ENCODE measurements at regions not wholly inside any gene's neighbourhood (a gene's known extent, or its start where the extent isn't known, plus 50 kb on each side); places are given as distances from the start of the nearest gene placed in this dataset.

DNA sequence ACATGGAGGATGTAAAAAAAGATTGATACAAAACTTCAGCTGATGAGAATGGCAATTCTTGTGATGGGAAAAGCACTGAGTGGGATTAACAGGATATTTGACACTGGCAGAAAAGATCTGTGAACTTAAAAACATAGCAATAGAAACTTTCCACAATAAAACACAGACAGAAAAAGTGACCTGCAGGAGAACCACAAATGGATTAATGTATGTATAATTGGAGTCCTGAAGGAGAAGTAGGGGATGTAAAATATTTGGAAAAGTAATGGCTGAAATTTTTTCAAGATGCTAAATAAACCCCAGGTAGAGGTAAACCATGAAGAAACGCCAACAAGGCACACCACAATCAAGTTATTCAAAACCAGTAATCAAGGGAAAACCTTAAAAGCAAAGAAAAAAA is 130.8 kb upstream of the C14orf180 start:
- TF ChIP-seq FOXP2 (optimal IDR thresholded peaks at IDR 0.05; ENCODE audit: borderline replicate concordance, extremely low read depth, extremely low read length, insufficient read depth) (no peak), SIN3A (IDR thresholded peaks at IDR 0.05; ENCODE audit: borderline replicate concordance, insufficient read depth, low read length) (no peak), TAF1 (IDR thresholded peaks at IDR 0.05; ENCODE audit: borderline replicate concordance, insufficient read depth, low read length) (no peak), POLR2AphosphoS5 (IDR thresholded peaks at IDR 0.05; ENCODE audit: low read depth, low read length) (no peak)
- TF ChIP-seq, protein P1, sequence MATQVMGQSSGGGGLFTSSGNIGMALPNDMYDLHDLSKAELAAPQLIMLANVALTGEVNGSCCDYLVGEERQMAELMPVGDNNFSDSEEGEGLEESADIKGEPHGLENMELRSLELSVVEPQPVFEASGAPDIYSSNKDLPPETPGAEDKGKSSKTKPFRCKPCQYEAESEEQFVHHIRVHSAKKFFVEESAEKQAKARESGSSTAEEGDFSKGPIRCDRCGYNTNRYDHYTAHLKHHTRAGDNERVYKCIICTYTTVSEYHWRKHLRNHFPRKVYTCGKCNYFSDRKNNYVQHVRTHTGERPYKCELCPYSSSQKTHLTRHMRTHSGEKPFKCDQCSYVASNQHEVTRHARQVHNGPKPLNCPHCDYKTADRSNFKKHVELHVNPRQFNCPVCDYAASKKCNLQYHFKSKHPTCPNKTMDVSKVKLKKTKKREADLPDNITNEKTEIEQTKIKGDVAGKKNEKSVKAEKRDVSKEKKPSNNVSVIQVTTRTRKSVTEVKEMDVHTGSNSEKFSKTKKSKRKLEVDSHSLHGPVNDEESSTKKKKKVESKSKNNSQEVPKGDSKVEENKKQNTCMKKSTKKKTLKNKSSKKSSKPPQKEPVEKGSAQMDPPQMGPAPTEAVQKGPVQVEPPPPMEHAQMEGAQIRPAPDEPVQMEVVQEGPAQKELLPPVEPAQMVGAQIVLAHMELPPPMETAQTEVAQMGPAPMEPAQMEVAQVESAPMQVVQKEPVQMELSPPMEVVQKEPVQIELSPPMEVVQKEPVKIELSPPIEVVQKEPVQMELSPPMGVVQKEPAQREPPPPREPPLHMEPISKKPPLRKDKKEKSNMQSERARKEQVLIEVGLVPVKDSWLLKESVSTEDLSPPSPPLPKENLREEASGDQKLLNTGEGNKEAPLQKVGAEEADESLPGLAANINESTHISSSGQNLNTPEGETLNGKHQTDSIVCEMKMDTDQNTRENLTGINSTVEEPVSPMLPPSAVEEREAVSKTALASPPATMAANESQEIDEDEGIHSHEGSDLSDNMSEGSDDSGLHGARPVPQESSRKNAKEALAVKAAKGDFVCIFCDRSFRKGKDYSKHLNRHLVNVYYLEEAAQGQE (IDR thresholded peaks at IDR 0.05; ENCODE audit: insufficient read depth in 1 of 2, low read depth in 2 of 2, low read length in 2 of 2), result no peak

DNA sequence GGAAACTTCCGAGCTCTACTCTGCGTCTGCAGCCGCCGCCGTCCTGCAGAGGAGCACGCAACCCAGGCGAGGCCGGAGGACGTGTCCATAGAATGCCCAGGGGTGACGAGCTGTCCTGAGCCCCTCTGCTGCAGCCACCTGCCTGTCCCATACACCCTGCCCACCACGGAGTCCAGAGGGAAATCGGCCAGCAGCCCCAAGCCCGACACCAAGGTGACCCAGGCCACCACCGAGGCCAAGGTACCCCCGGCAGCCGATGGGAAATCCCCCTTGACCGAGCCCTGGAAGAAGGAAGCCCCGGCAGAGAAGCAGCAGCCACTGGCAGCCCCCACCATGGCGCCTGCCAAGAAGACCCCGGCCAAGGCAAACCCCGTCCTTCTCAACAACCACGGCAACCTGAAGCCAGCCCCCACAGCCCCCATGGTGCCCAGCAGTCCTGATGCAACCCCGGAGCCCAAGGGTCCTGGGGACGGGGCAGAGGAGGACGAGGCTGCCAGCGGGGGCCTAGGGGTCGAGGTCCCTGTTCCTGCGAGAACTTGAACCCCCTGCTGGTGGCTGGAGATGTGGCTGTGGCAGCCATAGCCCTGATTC is 128.7 kb upstream of the C14orf180 start:
- TF ChIP-seq FOXP2 (optimal IDR thresholded peaks at IDR 0.05; ENCODE audit: borderline replicate concordance, extremely low read depth, extremely low read length, insufficient read depth), result no peak
- no peak for TF ChIP-seq TAF1 (IDR thresholded peaks at IDR 0.05; ENCODE audit: borderline replicate concordance, insufficient read depth, low read length)
- TF ChIP-seq SIN3A (IDR thresholded peaks at IDR 0.05; ENCODE audit: borderline replicate concordance, insufficient read depth, low read length), result no peak
- TF ChIP-seq, protein P1 (IDR thresholded peaks at IDR 0.05; ENCODE audit: insufficient read depth in 1 of 2, low read depth in 2 of 2, low read length in 2 of 2), result no peak

DNA sequence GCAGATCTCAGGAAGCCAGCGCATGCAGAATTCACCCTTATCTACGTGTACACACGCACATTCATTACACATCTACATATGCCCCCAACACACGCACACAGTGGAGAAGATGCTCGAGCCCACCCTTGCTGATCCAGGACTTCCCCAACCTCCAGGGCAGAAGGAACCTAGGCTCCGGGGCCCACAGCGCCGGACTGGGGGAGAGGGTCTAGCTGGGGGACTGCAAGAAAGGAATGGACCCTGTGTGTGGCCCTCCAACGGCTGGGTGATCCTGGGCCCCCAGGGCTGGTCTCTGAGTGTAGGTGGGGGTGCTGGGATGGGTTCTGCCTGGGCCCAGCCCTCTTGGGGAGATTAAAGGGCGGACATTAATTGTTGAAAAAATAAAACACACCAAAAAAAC is 128.1 kb upstream of the C14orf180 start:
- TF ChIP-seq TAF1 (IDR thresholded peaks at IDR 0.05; ENCODE audit: borderline replicate concordance, insufficient read depth, low read length) (no peak), SIN3A (IDR thresholded peaks at IDR 0.05; ENCODE audit: borderline replicate concordance, insufficient read depth, low read length) (no peak), POLR2AphosphoS5 (IDR thresholded peaks at IDR 0.05; ENCODE audit: low read depth, low read length) (no peak), FOXP2 (optimal IDR thresholded peaks at IDR 0.05; ENCODE audit: borderline replicate concordance, extremely low read depth, extremely low read length, insufficient read depth) (no peak)
- TF ChIP-seq, protein P1 (IDR thresholded peaks at IDR 0.05; ENCODE audit: insufficient read depth in 1 of 2, low read depth in 2 of 2, low read length in 2 of 2), result no peak

DNA sequence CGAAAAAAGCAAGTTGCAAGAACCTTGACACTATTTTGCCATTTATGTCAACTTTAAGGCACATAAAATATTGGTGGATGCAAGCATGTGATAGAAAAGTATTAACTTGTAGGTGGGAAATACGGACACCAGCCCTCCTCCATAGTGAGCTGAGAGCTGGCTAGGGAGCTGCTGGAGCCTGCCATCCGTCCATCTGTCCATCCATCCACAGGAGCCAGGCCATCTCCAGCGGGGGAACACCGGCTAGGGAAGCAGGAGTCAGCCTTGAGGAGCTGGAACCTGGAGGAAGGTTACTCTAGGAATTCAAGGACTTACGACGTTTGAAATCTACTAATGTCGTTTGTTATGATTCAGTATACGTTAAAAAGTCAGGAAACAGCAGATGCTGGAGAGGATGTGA is 120.7 kb upstream of the C14orf180 start:
- TF ChIP-seq POLR2AphosphoS5 (IDR thresholded peaks at IDR 0.05; ENCODE audit: low read depth, low read length) (no peak), SIN3A (IDR thresholded peaks at IDR 0.05; ENCODE audit: borderline replicate concordance, insufficient read depth, low read length) (no peak), FOXP2 (optimal IDR thresholded peaks at IDR 0.05; ENCODE audit: borderline replicate concordance, extremely low read depth, extremely low read length, insufficient read depth) (no peak), TAF1 (IDR thresholded peaks at IDR 0.05; ENCODE audit: borderline replicate concordance, insufficient read depth, low read length) (no peak)
- TF ChIP-seq, protein P1 (IDR thresholded peaks at IDR 0.05; ENCODE audit: insufficient read depth in 1 of 2, low read depth in 2 of 2, low read length in 2 of 2), result no peak
